ENCODE measurements at regions not wholly inside any gene's neighbourhood (a gene's known extent, or its start where the extent isn't known, plus 50 kb on each side); places are given as distances from the start of the nearest gene placed in this dataset.

DNA sequence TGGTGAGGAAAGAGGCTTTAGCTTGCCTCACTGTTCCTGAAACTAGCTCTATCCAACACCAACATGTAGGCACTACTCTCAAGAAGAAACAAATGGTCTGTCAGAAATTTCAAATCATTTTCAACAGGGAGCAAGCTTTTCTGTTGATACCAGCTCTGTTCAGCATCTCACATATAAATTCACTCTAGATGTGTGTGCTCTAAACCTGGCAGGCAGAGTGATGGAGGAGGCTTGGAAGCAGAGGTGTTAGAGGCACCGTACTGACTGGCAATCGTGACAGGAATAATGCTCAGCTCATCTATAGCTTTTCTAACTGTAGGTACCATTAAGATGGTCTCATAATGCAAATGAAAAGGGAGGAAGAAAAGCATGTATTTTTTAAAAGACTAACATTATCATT lies 597.2 kb upstream of the NECTIN3 start:
- no peaks in the 10 kb centered on the region for H3K27me3 ChIP-seq
- no peak for DNase-seq
- H3K4me1 ChIP-seq, result no peaks in the 10 kb centered on the region
- no peak for TF ChIP-seq POLR2A (IDR thresholded peaks at IDR 0.05)
- TF ChIP-seq, protein P1, sequence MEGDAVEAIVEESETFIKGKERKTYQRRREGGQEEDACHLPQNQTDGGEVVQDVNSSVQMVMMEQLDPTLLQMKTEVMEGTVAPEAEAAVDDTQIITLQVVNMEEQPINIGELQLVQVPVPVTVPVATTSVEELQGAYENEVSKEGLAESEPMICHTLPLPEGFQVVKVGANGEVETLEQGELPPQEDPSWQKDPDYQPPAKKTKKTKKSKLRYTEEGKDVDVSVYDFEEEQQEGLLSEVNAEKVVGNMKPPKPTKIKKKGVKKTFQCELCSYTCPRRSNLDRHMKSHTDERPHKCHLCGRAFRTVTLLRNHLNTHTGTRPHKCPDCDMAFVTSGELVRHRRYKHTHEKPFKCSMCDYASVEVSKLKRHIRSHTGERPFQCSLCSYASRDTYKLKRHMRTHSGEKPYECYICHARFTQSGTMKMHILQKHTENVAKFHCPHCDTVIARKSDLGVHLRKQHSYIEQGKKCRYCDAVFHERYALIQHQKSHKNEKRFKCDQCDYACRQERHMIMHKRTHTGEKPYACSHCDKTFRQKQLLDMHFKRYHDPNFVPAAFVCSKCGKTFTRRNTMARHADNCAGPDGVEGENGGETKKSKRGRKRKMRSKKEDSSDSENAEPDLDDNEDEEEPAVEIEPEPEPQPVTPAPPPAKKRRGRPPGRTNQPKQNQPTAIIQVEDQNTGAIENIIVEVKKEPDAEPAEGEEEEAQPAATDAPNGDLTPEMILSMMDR (IDR thresholded peaks at IDR 0.05), result no peak
- no peak overlapping the region for H3K4me3 ChIP-seq
- no peak overlapping the region for H3K27ac ChIP-seq
- H3K36me3 ChIP-seq, result no peaks in the 10 kb centered on the region
- intact Hi-C loops (cut with DNase I; ENCODE audit: low total_unique reads), result no loop called here
- H3K9me3 ChIP-seq, result no peaks in the 10 kb centered on the region

DNA sequence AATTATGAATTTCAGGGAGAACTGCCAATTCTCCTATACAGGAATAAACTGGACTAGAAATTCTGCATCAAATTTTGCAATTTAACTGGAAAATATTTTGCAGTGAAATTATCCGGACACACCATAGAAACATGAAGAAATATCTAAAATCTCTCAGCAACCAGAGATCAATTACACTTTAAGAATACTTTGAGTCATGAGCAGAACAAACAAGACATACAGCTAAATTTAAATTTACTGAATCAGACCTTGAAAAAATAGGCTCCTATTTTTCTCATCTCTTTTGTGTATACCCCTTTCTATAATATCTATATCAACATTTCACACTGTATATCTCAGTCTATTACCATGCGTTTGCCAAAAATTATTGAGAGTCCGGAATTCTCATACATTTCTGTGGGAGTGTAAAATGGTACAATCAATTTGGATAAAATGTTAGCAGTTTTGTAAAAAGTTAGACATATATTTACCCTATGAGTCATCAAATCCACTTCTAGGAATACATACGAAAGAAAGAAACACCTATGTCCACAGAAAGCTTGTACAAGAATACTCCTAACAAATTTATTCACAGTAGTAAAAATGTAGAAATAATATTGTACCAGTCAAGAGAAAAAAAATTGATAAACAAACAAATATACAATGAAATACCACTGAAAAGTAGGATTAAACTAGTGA lies 593.1 kb upstream of the NECTIN3 start:
- H3K27me3 ChIP-seq, result no peaks in the 10 kb centered on the region
- H3K27ac ChIP-seq, result no peak overlapping the region
- no peak overlapping the region for H3K4me3 ChIP-seq
- no peaks in the 10 kb centered on the region for H3K36me3 ChIP-seq
- TF ChIP-seq POLR2A (IDR thresholded peaks at IDR 0.05), result no peak
- H3K9me3 ChIP-seq, result no peaks in the 10 kb centered on the region
- intact Hi-C loops (cut with DNase I; ENCODE audit: low total_unique reads), result no loop called here
- no peaks in the 10 kb centered on the region for H3K4me1 ChIP-seq
- DNase-seq, result no peak

DNA sequence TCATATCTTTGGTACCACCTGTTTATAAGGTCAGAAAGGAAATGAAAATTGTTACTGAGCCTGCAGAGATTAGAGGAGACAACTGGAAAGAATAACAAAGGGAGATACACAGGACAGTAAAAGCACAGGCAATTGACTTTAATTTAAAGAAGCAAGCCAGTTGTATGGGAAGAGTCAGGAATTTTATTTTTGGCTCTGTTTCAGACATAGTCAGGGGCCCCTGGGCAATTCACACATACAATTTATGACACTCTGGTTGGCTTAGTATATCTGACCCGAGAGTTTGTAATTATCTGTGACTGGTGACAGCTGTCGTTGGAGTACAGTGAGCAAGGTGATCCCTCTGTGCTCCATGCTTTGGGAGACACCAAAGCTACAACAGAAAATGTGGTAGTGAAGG lies 591.9 kb upstream of the NECTIN3 start:
- H3K27me3 ChIP-seq, result no peaks in the 10 kb centered on the region
- H3K4me3 ChIP-seq, result no peak overlapping the region
- intact Hi-C loops (cut with DNase I; ENCODE audit: low total_unique reads), result no loop called here
- no peak overlapping the region for H3K27ac ChIP-seq
- TF ChIP-seq, protein P1 (IDR thresholded peaks at IDR 0.05), result no peak
- no peak for TF ChIP-seq POLR2A (IDR thresholded peaks at IDR 0.05)
- H3K9me3 ChIP-seq, result no peaks in the 10 kb centered on the region
- no peaks in the 10 kb centered on the region for H3K4me1 ChIP-seq
- DNase-seq, result no peak
- no peaks in the 10 kb centered on the region for H3K36me3 ChIP-seq

DNA sequence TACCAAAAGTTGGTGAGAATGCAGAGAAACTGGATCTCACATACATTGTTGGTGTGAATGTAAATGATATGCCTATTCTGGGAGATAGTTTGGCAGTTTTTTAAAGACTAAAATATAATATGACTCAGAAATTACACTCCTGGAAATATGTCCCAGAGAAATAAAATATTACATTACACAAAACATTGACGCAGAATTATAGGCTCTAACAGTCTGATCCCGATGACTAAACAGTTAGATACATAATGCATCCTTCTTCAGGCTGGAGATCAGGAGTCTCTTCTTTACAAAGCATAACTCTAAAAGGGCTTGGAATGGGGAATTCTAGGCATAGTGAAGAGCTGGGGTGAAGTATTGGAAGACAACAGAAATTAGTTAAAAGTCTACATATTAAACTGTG lies 586.2 kb upstream of the NECTIN3 start:
- H3K4me1 ChIP-seq, result no peaks in the 10 kb centered on the region
- H3K27me3 ChIP-seq, result no peaks in the 10 kb centered on the region
- no peak overlapping the region for H3K27ac ChIP-seq
- no peak overlapping the region for H3K4me3 ChIP-seq
- H3K36me3 ChIP-seq, result no peaks in the 10 kb centered on the region
- TF ChIP-seq, protein P1 (IDR thresholded peaks at IDR 0.05), result no peak
- TF ChIP-seq POLR2A (IDR thresholded peaks at IDR 0.05), result no peak
- H3K9me3 ChIP-seq, result no peaks in the 10 kb centered on the region
- intact Hi-C loops (cut with DNase I; ENCODE audit: low total_unique reads), result no loop called here
- no peak for DNase-seq

DNA sequence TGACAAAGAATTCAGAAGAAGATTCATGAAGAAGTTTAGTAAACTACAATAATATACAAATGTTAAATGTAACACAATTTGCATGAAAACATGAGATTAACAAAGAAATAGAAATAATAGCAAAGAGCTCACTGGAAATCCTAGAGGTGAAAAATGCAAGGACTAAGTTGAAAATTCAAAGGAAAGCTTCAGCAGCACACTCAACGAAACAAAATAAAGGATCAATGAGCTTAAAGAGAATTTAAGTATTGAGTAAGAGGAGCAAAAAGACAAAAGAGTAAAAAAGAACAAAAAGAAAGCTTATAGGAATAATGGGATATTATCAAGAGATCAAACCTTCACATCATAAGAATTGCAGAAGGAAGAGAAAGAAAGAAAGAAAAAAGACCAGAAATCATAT lies 583.8 kb upstream of the NECTIN3 start:
- Histone ChIP-seq H3K9me3 (no peaks in the 10 kb centered on the region), H3K4me3 (no peak overlapping the region), H3K27ac (no peak overlapping the region), H3K4me1 (no peaks in the 10 kb centered on the region), H3K36me3 (no peaks in the 10 kb centered on the region), H3K27me3 (no peaks in the 10 kb centered on the region)
- intact Hi-C loops (cut with DNase I; ENCODE audit: low total_unique reads), result no loop called here
- TF ChIP-seq, protein P1 (IDR thresholded peaks at IDR 0.05), result no peak
- no peak for TF ChIP-seq POLR2A (IDR thresholded peaks at IDR 0.05)
- no peak for DNase-seq

DNA sequence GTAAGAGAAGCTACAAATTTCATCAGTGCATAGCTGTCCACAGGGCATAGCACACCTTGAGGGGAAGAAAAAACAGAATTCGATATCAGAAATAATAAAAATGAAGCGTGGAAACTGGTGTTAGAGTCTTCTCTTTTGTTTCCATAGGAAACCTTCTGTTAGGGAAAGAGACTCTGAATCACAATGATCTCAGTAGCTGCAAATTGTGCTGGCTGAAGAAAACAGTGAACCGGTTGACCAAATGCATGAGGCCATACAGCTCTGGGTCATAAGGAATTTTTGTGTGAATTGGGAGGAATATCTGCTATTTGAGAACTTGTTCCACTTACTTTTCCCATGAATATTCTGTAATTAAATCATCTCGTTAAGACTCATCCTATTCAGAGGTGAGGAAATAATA lies 580.2 kb upstream of the NECTIN3 start:
- Histone ChIP-seq H3K36me3 (no peaks in the 10 kb centered on the region), H3K27me3 (no peaks in the 10 kb centered on the region), H3K9me3 (no peaks in the 10 kb centered on the region), H3K4me1 (no peaks in the 10 kb centered on the region), H3K27ac (no peak overlapping the region), H3K4me3 (no peak overlapping the region)
- no peak for DNase-seq
- no peak for TF ChIP-seq POLR2A (IDR thresholded peaks at IDR 0.05)
- TF ChIP-seq, protein P1 (IDR thresholded peaks at IDR 0.05), result no peak
- intact Hi-C loops (cut with DNase I; ENCODE audit: low total_unique reads), result no loop called here

Data from uterus (tissue), 3 donors.